ENCODE measurements at regions not wholly inside any gene's neighbourhood (a gene's known extent, or its start where the extent isn't known, plus 50 kb on each side); places are given as distances from the start of the nearest gene placed in this dataset.

- WGBS (ENCODE audit: insufficient coverage, low coverage, low lambda C conversion rate, missing lambda C conversion rate): 56% methylated on average over 6 of the region's 6 CpGs
- Histone ChIP-seq H3K9me3 (no peaks in the 10 kb centered on the region), H3K27ac (no peak overlapping the region), H3K4me3 (no peak overlapping the region), H3K36me3 (no peaks in the 10 kb centered on the region), H3K27me3 (no peaks in the 10 kb centered on the region), H3K4me1 (no peaks in the 10 kb centered on the region)
- DNase-seq (no peak), ATAC-seq (no peak)
- intact Hi-C loops (cut with DNase I): no loop called here
- TF ChIP-seq POLR2A (IDR thresholded peaks at IDR 0.05) (no peak), CTCF (IDR thresholded peaks at IDR 0.05) (no peak)
These were observed 457.9 kb downstream of the BRINP3 start for GRCh38 chr1:190019717-190020116.

- 44% methylated on average over 3 of the region's 3 CpGs for WGBS (ENCODE audit: insufficient coverage, low coverage, low lambda C conversion rate, missing lambda C conversion rate)
- Histone ChIP-seq H3K27me3 (no peaks in the 10 kb centered on the region), H3K4me3 (no peak overlapping the region), H3K36me3 (no peaks in the 10 kb centered on the region), H3K27ac (no peak overlapping the region), H3K9me3 (no peaks in the 10 kb centered on the region), H3K4me1 (no peaks in the 10 kb centered on the region)
- TF ChIP-seq POLR2A (IDR thresholded peaks at IDR 0.05) (no peak), CTCF (IDR thresholded peaks at IDR 0.05) (no peak)
- intact Hi-C loops (cut with DNase I): no loop called here
- DNase-seq (no peak), ATAC-seq (no peak)
These were observed 455.0 kb downstream of the BRINP3 start for GRCh38 chr1:190022709-190023108.

- Histone ChIP-seq H3K36me3 (no peaks in the 10 kb centered on the region), H3K4me1 (no peaks in the 10 kb centered on the region), H3K27me3 (no peaks in the 10 kb centered on the region), H3K27ac (no peak overlapping the region), H3K9me3 (no peaks in the 10 kb centered on the region), H3K4me3 (no peak overlapping the region)
- 77% methylated on average over 1 of the region's 1 CpG for WGBS (ENCODE audit: insufficient coverage, low coverage, low lambda C conversion rate, missing lambda C conversion rate)
- TF ChIP-seq POLR2A (IDR thresholded peaks at IDR 0.05) (no peak), CTCF (IDR thresholded peaks at IDR 0.05) (no peak)
- DNase-seq (no peak), ATAC-seq (no peak)
- intact Hi-C loops (cut with DNase I): no loop called here
These were observed 448.2 kb downstream of the BRINP3 start for GRCh38 chr1:190029441-190029840.

- Histone ChIP-seq H3K27me3 (no peaks in the 10 kb centered on the region), H3K4me3 (no peak overlapping the region), H3K9me3 (no peaks in the 10 kb centered on the region), H3K36me3 (no peaks in the 10 kb centered on the region), H3K27ac (no peak overlapping the region), H3K4me1 (no peaks in the 10 kb centered on the region)
- ATAC-seq: no peak
- no peak for DNase-seq
- WGBS (ENCODE audit: insufficient coverage, low coverage, low lambda C conversion rate, missing lambda C conversion rate): 92% methylated on average over 1 of the region's 1 CpG
- intact Hi-C loops (cut with DNase I): no loop called here
- no peak for TF ChIP-seq CTCF (IDR thresholded peaks at IDR 0.05)
- no peak for TF ChIP-seq POLR2A (IDR thresholded peaks at IDR 0.05)
These were observed 434.0 kb downstream of the BRINP3 start for GRCh38 chr1:190043655-190044054.

GRCh38 chr1:190046231-190046630 lies 431.4 kb downstream of the BRINP3 start:
- Histone ChIP-seq H3K9me3 (no peaks in the 10 kb centered on the region), H3K27me3 (no peaks in the 10 kb centered on the region), H3K4me3 (no peak overlapping the region), H3K36me3 (no peaks in the 10 kb centered on the region), H3K27ac (no peak overlapping the region), H3K4me1 (no peaks in the 10 kb centered on the region)
- no peak for DNase-seq
- no peak for ATAC-seq
- intact Hi-C loops (cut with DNase I): no loop called here
- no peak for TF ChIP-seq POLR2A (IDR thresholded peaks at IDR 0.05)
- no peak for TF ChIP-seq CTCF (IDR thresholded peaks at IDR 0.05)

All from right lobe of liver (tissue), 6 donors.